Activated T-cell treated with anti-CD3 and anti-CD28 coated beads for 24 hours (primary cell): ENCODE measurements at regions not wholly inside any gene's neighbourhood (a gene's known extent, or its start where the extent isn't known, plus 50 kb on each side); places are given as distances from the start of the nearest gene placed in this dataset.

Experiments
- DNase-seq: peaks from one replicate; pipeline ENCODE4 v3.0.0-alpha.2; 2020; ENCODE audit warnings: low read depth

- DNase-seq: no peak
Measured at GRCh38 chr7:145644426-145645134, 472.0 kb upstream of the CNTNAP2 start.

- no peak for DNase-seq
Measured at GRCh38 chr7:145643981-145644380, 472.6 kb upstream of the CNTNAP2 start.

- no peak for DNase-seq
Measured at GRCh38 chr7:145633513-145633912, 483.1 kb upstream of the CNTNAP2 start.

GRCh38 chr7:145624618-145625017, 492.0 kb upstream of the CNTNAP2 start:
- DNase-seq: no peak

- no peak for DNase-seq
Measured at GRCh38 chr7:145605963-145606362, 510.6 kb upstream of the CNTNAP2 start.

- no peak for DNase-seq
Measured at GRCh38 chr7:145599376-145599775, 517.2 kb upstream of the CNTNAP2 start.

GRCh38 chr7:145584401-145584800, 532.2 kb upstream of the CNTNAP2 start:
- no peak for DNase-seq

GRCh38 chr7:145582742-145583303, 533.8 kb upstream of the CNTNAP2 start:
- DNase-seq: no peak

- no peak for DNase-seq
Measured at GRCh38 chr7:145557805-145558204, 558.8 kb upstream of the CNTNAP2 start.

GRCh38 chr7:145543242-145543641, 573.4 kb upstream of the CNTNAP2 start:
- no peak for DNase-seq

- no peak for DNase-seq
Measured at GRCh38 chr7:145539910-145540309, 576.7 kb upstream of the CNTNAP2 start.

- DNase-seq: no peak
Measured at GRCh38 chr7:145534301-145534700, 582.3 kb upstream of the CNTNAP2 start.

GRCh38 chr7:145520284-145520683, 596.3 kb upstream of the CNTNAP2 start:
- DNase-seq: no peak

- DNase-seq: no peak
Measured at GRCh38 chr7:145511004-145511403, 605.6 kb upstream of the CNTNAP2 start.

- no peak for DNase-seq
Measured at GRCh38 chr7:145497911-145498525, 618.6 kb upstream of the CNTNAP2 start.

- no peak for DNase-seq
Measured at GRCh38 chr7:145490356-145490755, 626.2 kb upstream of the CNTNAP2 start.

GRCh38 chr7:145489609-145490008, 627.0 kb upstream of the CNTNAP2 start:
- no peak for DNase-seq

GRCh38 chr7:145488816-145489215, 627.8 kb upstream of the CNTNAP2 start:
- no peak for DNase-seq

GRCh38 chr7:145481985-145482384, 634.6 kb upstream of the CNTNAP2 start:
- no peak for DNase-seq

GRCh38 chr7:145478541-145478940, 638.1 kb upstream of the CNTNAP2 start:
- DNase-seq: no peak

- no peak for DNase-seq
Measured at GRCh38 chr7:145474009-145474686, 638.3 kb upstream of the TPK1 start.

GRCh38 chr7:145471883-145472282, 636.0 kb upstream of the TPK1 start:
- DNase-seq: no peak

GRCh38 chr7:145464287-145464686, 628.4 kb upstream of the TPK1 start:
- DNase-seq: no peak
